ENCODE measurements at regions not wholly inside any gene's neighbourhood (a gene's known extent, or its start where the extent isn't known, plus 50 kb on each side); places are given as distances from the start of the nearest gene placed in this dataset.

DNA sequence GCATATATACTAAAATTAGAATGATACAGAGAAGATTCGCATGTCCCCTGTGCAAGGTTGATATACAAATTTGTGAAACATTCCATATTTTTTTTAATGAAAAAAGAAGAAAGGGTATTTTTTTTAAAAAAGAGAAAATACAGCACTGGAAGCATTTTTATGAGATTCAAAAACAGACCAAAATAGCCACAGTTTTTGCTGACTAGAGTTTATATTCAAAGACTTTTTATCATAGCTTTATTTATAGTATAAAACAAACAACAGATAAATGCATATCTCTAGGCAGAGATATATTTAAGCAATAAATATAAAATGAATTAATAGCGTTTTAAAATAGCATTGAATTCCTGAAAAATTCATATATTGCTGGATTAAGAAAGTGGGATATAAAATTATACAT is 436.5 kb upstream of the ACVR2A start:
- Histone ChIP-seq H3K4me1 (ENCODE audit: control insufficient read depth in 1 of 2, insufficient read depth in 2 of 2, low read length in 2 of 2) (no peaks in the 10 kb centered on the region), H4K20me1 (ENCODE audit: insufficient read depth) (no peaks in the 10 kb centered on the region), H3K9ac (ENCODE audit: low read length) (no peak overlapping the region), H3K9me3 (ENCODE audit: control insufficient read depth in 1 of 2, insufficient read depth in 1 of 2, low read depth in 1 of 2, low read length in 2 of 2) (no peaks in the 10 kb centered on the region), H3K27me3 (ENCODE audit: insufficient read depth, low read length) (no peaks in the 10 kb centered on the region), H2AFZ (ENCODE audit: low read depth, low read length, poor library complexity, severe bottlenecking) (no peak overlapping the region), H3K4me2 (ENCODE audit: low read length) (no peak overlapping the region), H3K79me2 (ENCODE audit: insufficient read depth, low read length) (no peaks in the 10 kb centered on the region), H3K36me3 (ENCODE audit: control insufficient read depth in 1 of 2, insufficient read depth in 2 of 2, low read length in 2 of 2) (no peaks in the 10 kb centered on the region), H3K4me3 (replicated peaks in 1 of 2; ENCODE audit: low read depth in 1 of 2, low read length in 2 of 2) (no peak overlapping the region), H3K9me2 (ENCODE audit: insufficient read depth) (no peaks in the 10 kb centered on the region), H3K27ac (ENCODE audit: low read depth, low read length) (no peak overlapping the region)
- no peak for ATAC-seq
- intact Hi-C loops (cut with micrococcal nuclease), result no loop called here
- ChIA-PET POLR2A (no interaction called here), CTCF (no interaction called here), RAD21 (ENCODE audit: low non-redundant PET in 1 of 2, low total read pairs in 2 of 2, uncharacterized antibody in 2 of 2, unreplicated experiment in 2 of 2) (no interaction called here)
- TF ChIP-seq ELF1 (IDR thresholded peaks at IDR 0.05; ENCODE audit: borderline replicate concordance, low read depth) (no peak), CBX3 (IDR thresholded peaks at IDR 0.05; ENCODE audit: low read depth) (no peak), RAD21 (IDR thresholded peaks at IDR 0.05; ENCODE audit: low read depth) (no peak), YY1 (IDR thresholded peaks at IDR 0.05; ENCODE audit: extremely low read depth, insufficient replicate concordance, low read depth, low read length) (no peak), EZH2phosphoT487 (IDR thresholded peaks at IDR 0.05; ENCODE audit: borderline replicate concordance) (no peak), EGR1 (IDR thresholded peaks at IDR 0.05; ENCODE audit: low read depth) (no peak), SRF (IDR thresholded peaks at IDR 0.05; ENCODE audit: low read depth) (no peak)
- BruUV-seq (replicated peaks), result no TSS peak
- no peak for DNase-seq (ENCODE audit: low read depth, low spot score)

DNA sequence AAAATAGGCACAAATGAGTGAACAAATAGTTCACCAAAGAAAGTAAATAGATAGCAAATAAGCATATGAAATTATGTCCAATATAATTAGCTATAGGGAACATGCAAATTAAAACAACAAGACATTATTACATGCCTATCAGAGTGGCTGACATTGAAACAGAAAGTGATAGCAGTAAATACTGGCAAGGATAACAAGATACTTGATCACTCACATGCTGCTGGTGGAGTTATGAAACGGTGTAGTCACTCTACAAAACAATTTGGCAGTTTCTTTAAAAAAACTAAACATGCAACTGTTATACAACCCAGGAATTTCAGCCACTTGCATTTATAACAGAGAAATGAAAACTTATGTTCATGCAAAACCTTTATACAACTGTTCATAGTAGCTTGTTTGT is 439.2 kb upstream of the ACVR2A start:
- no TSS peak for BruUV-seq (replicated peaks)
- Histone ChIP-seq H4K20me1 (ENCODE audit: insufficient read depth) (no peaks in the 10 kb centered on the region), H3K9ac (ENCODE audit: low read length) (no peak overlapping the region), H3K27ac (ENCODE audit: low read depth, low read length) (no peak overlapping the region), H3K79me2 (ENCODE audit: insufficient read depth, low read length) (no peaks in the 10 kb centered on the region), H3K27me3 (ENCODE audit: insufficient read depth, low read length) (no peaks in the 10 kb centered on the region), H3K9me2 (ENCODE audit: insufficient read depth) (no peaks in the 10 kb centered on the region), H2AFZ (ENCODE audit: low read depth, low read length, poor library complexity, severe bottlenecking) (no peak overlapping the region), H3K9me3 (ENCODE audit: control insufficient read depth in 1 of 2, insufficient read depth in 1 of 2, low read depth in 1 of 2, low read length in 2 of 2) (no peaks in the 10 kb centered on the region), H3K4me1 (ENCODE audit: control insufficient read depth in 1 of 2, insufficient read depth in 2 of 2, low read length in 2 of 2) (no peaks in the 10 kb centered on the region), H3K4me3 (replicated peaks in 1 of 2; ENCODE audit: low read depth in 1 of 2, low read length in 2 of 2) (no peak overlapping the region), H3K4me2 (ENCODE audit: low read length) (no peak overlapping the region), H3K36me3 (ENCODE audit: control insufficient read depth in 1 of 2, insufficient read depth in 2 of 2, low read length in 2 of 2) (no peaks in the 10 kb centered on the region)
- ChIA-PET RAD21 (ENCODE audit: low non-redundant PET in 1 of 2, low total read pairs in 2 of 2, uncharacterized antibody in 2 of 2, unreplicated experiment in 2 of 2) (no interaction called here), POLR2A (no interaction called here), CTCF (no interaction called here)
- DNase-seq (ENCODE audit: low read depth, low spot score) (no peak), ATAC-seq (no peak)
- intact Hi-C loops (cut with micrococcal nuclease), result no loop called here
- no peak for TF ChIP-seq YY1 (IDR thresholded peaks at IDR 0.05; ENCODE audit: extremely low read depth, insufficient replicate concordance, low read depth, low read length)
- no peak for TF ChIP-seq SIN3A (IDR thresholded peaks at IDR 0.05; ENCODE audit: low read depth)
- TF ChIP-seq, protein P1, sequence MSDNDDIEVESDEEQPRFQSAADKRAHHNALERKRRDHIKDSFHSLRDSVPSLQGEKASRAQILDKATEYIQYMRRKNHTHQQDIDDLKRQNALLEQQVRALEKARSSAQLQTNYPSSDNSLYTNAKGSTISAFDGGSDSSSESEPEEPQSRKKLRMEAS (IDR thresholded peaks at IDR 0.05), result no peak
- TF ChIP-seq SP1 (IDR thresholded peaks at IDR 0.05; ENCODE audit: low read depth), result no peak
- TF ChIP-seq CBX3 (IDR thresholded peaks at IDR 0.05; ENCODE audit: low read depth), result no peak
- TF ChIP-seq EGR1 (IDR thresholded peaks at IDR 0.05; ENCODE audit: low read depth), result no peak
